ENCODE measurements at regions not wholly inside any gene's neighbourhood (a gene's known extent, or its start where the extent isn't known, plus 50 kb on each side); places are given as distances from the start of the nearest gene placed in this dataset.

- no peak overlapping the region for H3K4me3 ChIP-seq
- H3K27me3 ChIP-seq, result no peaks in the 10 kb centered on the region
- no peaks in the 10 kb centered on the region for H3K36me3 ChIP-seq
- H3K27ac ChIP-seq, result no peak overlapping the region
- DNase-seq, result no peak
- TF ChIP-seq EP300 (IDR thresholded peaks at IDR 0.05) (no peak), POLR2A (IDR thresholded peaks at IDR 0.05) (no peak), CTCF (IDR thresholded peaks at IDR 0.05) (no peak)
- no peaks in the 10 kb centered on the region for H3K9me3 ChIP-seq
- intact Hi-C loops (cut with DNase I), result no loop called here
- H3K4me1 ChIP-seq (ENCODE audit: insufficient read depth), result no peaks in the 10 kb centered on the region
- 46 to 49% (median 47%) methylated on average over 9 of the region's 9 CpGs for WGBS, 3 donors
Measured at GRCh38 chr4:111641813-111642579, 503.3 kb upstream of the FAM241A start.

GRCh38 chr4:111648056-111648455, 497.2 kb upstream of the FAM241A start:
- no peak for TF ChIP-seq POLR2A (IDR thresholded peaks at IDR 0.05)
- TF ChIP-seq EP300 (IDR thresholded peaks at IDR 0.05), result no peak
- TF ChIP-seq CTCF (IDR thresholded peaks at IDR 0.05), result no peak
- no peak for DNase-seq
- intact Hi-C loops (cut with DNase I), result no loop called here
- Histone ChIP-seq H3K4me1 (ENCODE audit: insufficient read depth) (no peaks in the 10 kb centered on the region), H3K9me3 (no peaks in the 10 kb centered on the region), H3K27me3 (no peaks in the 10 kb centered on the region), H3K4me3 (no peak overlapping the region), H3K27ac (no peak overlapping the region), H3K36me3 (no peaks in the 10 kb centered on the region)
- 85 to 90% (median 87%) methylated on average over 5 of the region's 5 CpGs for WGBS, 3 donors

GRCh38 chr4:111649308-111649707, 495.9 kb upstream of the FAM241A start:
- Histone ChIP-seq H3K27me3 (no peaks in the 10 kb centered on the region), H3K4me1 (ENCODE audit: insufficient read depth) (no peaks in the 10 kb centered on the region), H3K9me3 (no peaks in the 10 kb centered on the region), H3K4me3 (no peak overlapping the region), H3K36me3 (no peaks in the 10 kb centered on the region), H3K27ac (no peak overlapping the region)
- no peak for TF ChIP-seq POLR2A (IDR thresholded peaks at IDR 0.05)
- no peak for TF ChIP-seq EP300 (IDR thresholded peaks at IDR 0.05)
- TF ChIP-seq CTCF (IDR thresholded peaks at IDR 0.05), result no peak
- no peak for DNase-seq
- intact Hi-C loops (cut with DNase I), result no loop called here
- WGBS, 3 donors, result 53 to 64% (median 57%) methylated on average over 3 of the region's 3 CpGs

- H3K36me3 ChIP-seq, result no peaks in the 10 kb centered on the region
- H3K27me3 ChIP-seq, result no peaks in the 10 kb centered on the region
- WGBS, 3 donors, result 73 to 88% (median 77%) methylated on average over 3 of the region's 3 CpGs
- no peak overlapping the region for H3K27ac ChIP-seq
- no peaks in the 10 kb centered on the region for H3K9me3 ChIP-seq
- TF ChIP-seq POLR2A (IDR thresholded peaks at IDR 0.05) (no peak), CTCF (IDR thresholded peaks at IDR 0.05) (no peak), EP300 (IDR thresholded peaks at IDR 0.05) (no peak)
- intact Hi-C loops (cut with DNase I), result no loop called here
- no peak for DNase-seq
- no peaks in the 10 kb centered on the region for H3K4me1 ChIP-seq (ENCODE audit: insufficient read depth)
- no peak overlapping the region for H3K4me3 ChIP-seq
Measured at GRCh38 chr4:111650146-111650545, 495.1 kb upstream of the FAM241A start.
